ENCODE measurements at regions not wholly inside any gene's neighbourhood (a gene's known extent, or its start where the extent isn't known, plus 50 kb on each side); places are given as distances from the start of the nearest gene placed in this dataset.
"Not testable (repeated sequence)": the region's sequence is repeated elsewhere in the genome, so short reads cannot be mapped to it uniquely, and the experiment has no call there.

GRCh38 chr7:97928844-97929243 lies 56.6 kb upstream of the ASNS start:
- DNase-seq (ENCODE audit: low spot score): not testable (repeated sequence)

GRCh38 chr7:97927790-97928748 lies 55.9 kb upstream of the ASNS start:
- peak; percentile 13 for DNase-seq (ENCODE audit: low spot score)

Measured in putamen (tissue), 1 donor.